Mammary epithelial cell (primary cell): ENCODE measurements at regions not wholly inside any gene's neighbourhood (a gene's known extent, or its start where the extent isn't known, plus 50 kb on each side); places are given as distances from the start of the nearest gene placed in this dataset.

Experiments
- EZH2 ChIP-seq: IDR thresholded peaks from 2 replicates; pipeline ENCODE4 v1.6.1; 2012; ENCODE audit warnings: low read length, inconsistent platforms, borderline replicate concordance
- TF ChIP-seq, protein P1 (sequence below), 2 donors: IDR thresholded peaks in 1 of 2; conservative IDR thresholded peaks in 1 of 2; 2 replicates each; pipeline ENCODE4 v1.5.1; 2011 to 2012; ENCODE audit warnings: inconsistent platforms in 2 of 2, low read length in 2 of 2, mild to moderate bottlenecking in 2 of 2, control low read depth in 1 of 2, low read depth in 1 of 2; ENCODE audit not compliant: insufficient read depth in 1 of 2; ENCODE audit errors: extremely low read depth in 1 of 2

DNA sequence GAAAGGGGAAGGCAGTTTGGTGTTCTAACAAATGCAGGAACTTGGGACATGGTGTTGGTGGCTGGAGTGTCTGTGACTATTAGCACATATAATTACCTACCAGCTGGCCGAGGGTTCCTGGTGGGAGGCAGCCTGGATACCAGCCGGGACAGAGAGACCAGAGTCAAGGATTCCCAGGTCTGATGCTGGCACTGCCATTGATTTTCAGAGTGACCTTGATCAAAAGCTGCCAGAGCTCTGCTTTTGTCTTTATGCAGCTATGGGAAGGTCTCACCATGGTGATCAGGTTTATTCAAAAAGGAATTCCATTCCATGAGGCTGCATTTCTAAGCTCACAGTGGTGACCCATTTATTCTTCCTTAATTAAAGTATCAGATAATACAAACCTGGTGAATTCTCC, 101.0 kb upstream of the PWP1 start:
- TF ChIP-seq, protein P1, sequence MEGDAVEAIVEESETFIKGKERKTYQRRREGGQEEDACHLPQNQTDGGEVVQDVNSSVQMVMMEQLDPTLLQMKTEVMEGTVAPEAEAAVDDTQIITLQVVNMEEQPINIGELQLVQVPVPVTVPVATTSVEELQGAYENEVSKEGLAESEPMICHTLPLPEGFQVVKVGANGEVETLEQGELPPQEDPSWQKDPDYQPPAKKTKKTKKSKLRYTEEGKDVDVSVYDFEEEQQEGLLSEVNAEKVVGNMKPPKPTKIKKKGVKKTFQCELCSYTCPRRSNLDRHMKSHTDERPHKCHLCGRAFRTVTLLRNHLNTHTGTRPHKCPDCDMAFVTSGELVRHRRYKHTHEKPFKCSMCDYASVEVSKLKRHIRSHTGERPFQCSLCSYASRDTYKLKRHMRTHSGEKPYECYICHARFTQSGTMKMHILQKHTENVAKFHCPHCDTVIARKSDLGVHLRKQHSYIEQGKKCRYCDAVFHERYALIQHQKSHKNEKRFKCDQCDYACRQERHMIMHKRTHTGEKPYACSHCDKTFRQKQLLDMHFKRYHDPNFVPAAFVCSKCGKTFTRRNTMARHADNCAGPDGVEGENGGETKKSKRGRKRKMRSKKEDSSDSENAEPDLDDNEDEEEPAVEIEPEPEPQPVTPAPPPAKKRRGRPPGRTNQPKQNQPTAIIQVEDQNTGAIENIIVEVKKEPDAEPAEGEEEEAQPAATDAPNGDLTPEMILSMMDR (conservative IDR thresholded peaks at IDR 0.05 in 1 of 2, IDR thresholded peaks at IDR 0.05 in 1 of 2; ENCODE audit: extremely low read depth in 1 of 2, insufficient read depth in 1 of 2, low read depth in 1 of 2, low read length in 2 of 2) = no peak
- TF ChIP-seq EZH2 = no peak
